Pancreas (tissue), 10 donors: ENCODE measurements at regions not wholly inside any gene's neighbourhood (a gene's known extent, or its start where the extent isn't known, plus 50 kb on each side); places are given as distances from the start of the nearest gene placed in this dataset.
A peak's percentile ranks its signal among the peaks of the same experiment; 100 is the strongest.

Experiments used
- ATAC-seq, 4 donors: fragments of 200-7000 bp; cut with Tn5 transposase; one replicate each; pipeline versions ENCODE4 v1.8.0 to v1.9.1; 2020; ENCODE audit warnings: mild to moderate bottlenecking in 4 of 4, moderate library complexity in 4 of 4
- DNase-seq, 6 donors: peaks; one replicate each; pipeline ENCODE4 v3.0.0-alpha.2; 2020
- FAIRE-seq: peaks from 2 replicates; lab custom pipeline; 2012; peaks lifted over from hg19 to GRCh38; lab: Jason Lieb, UNC
- H3K27ac ChIP-seq, 4 donors: fragments of 200-600 bp; sonication (generic); 1 replicate in 3 of 4; 2 replicates in 1 of 4; pipeline versions ENCODE4 v1.5.0 to v1.8.0; 2020
- H3K27me3 ChIP-seq, 4 donors: fragments of 200-600 bp; one replicate each; pipeline ENCODE4 v1.8.0; 2021
- H3K36me3 ChIP-seq, 3 donors: fragments of 200-600 bp; sonication (generic) in 1 of 3; one replicate each; pipeline versions ENCODE4 v1.5.0 to v1.8.0; 2020 to 2021
- H3K4me1 ChIP-seq, 3 donors: fragments of 200-600 bp; one replicate each; pipeline ENCODE4 v1.8.0; 2021
- H3K4me3 ChIP-seq, 4 donors: fragments of 200-600 bp; sonication (generic) in 2 of 4; one replicate each; pipeline versions ENCODE4 v1.5.0 to v1.8.0; 2020 to 2021
- H3K9me3 ChIP-seq, 4 donors: fragments of 200-600 bp; one replicate each; pipeline ENCODE4 v1.8.0; 2021
- WGBS, 2 donors: extraction: QIAGEN DNeasy Blood & Tissue Kit; methylation state at CpG; one replicate each; pipeline ENCODE4 v1.1.7; 2013; 5-methylcytosine and 5-hydroxymethylcytosine counted together
- intact Hi-C, 3 donors: fragments of 100-400 bp; cut with DNase I; formaldehyde crosslinking; loops; one replicate each; pipeline versions ENCODE4 v1.11.1 to v1.14.2; 2022
- TF ChIP-seq, protein P1 (sequence below), 4 donors: fragments of 200-600 bp; sonication (generic) in 3 of 4; IDR thresholded peaks; one replicate each; pipeline versions ENCODE4 v1.5.0 to v1.8.0; 2021; ENCODE audit warnings: antibody characterized with exemption in 4 of 4
- donor health status: healthy with polysubstance abuse.
- donor health status: DM: no; HTN: no; CAD: no; lungs with moderate emphysema.
- donor health status: DM: no; HTN: no; CAD: no.
- donor health status: control.
- donor health status: control.
- donor health status: Bipolar disorder and iron deficiency.
- donor health status: DM: yes; HTN: yes; CAD: no.
- donor health status: DM: no; HTN: no; CAD: no.
- donor health status: DM: no; HTN: no; CAD: no.
- donor health status: DM: yes; HTN: yes; CAD: no.

DNA sequence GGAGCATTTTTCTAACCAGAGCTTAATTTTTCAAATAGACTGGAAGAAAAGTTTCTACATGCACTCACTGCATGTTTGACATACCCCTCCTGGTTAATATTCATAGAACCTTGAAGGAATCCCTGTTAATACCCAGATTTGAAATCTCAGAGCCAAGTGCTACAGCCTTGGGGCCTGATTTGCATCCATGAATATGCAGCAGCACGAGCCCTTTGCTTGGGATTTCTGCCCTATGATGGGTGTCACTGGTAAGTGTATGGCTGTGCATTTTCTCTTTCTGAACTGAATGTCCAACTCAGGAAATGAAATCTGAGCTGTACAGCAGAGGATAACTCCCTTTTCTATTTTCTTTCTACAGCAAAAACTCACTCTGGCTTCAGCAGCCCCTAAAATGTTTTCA is 1157.5 kb downstream of the XPNPEP1 start:
- H3K4me1 ChIP-seq, result no peaks in the 10 kb centered on the region
- H3K4me3 ChIP-seq, result no peak overlapping the region
- H3K9me3 ChIP-seq, result no peaks in the 10 kb centered on the region
- TF ChIP-seq, protein P1, sequence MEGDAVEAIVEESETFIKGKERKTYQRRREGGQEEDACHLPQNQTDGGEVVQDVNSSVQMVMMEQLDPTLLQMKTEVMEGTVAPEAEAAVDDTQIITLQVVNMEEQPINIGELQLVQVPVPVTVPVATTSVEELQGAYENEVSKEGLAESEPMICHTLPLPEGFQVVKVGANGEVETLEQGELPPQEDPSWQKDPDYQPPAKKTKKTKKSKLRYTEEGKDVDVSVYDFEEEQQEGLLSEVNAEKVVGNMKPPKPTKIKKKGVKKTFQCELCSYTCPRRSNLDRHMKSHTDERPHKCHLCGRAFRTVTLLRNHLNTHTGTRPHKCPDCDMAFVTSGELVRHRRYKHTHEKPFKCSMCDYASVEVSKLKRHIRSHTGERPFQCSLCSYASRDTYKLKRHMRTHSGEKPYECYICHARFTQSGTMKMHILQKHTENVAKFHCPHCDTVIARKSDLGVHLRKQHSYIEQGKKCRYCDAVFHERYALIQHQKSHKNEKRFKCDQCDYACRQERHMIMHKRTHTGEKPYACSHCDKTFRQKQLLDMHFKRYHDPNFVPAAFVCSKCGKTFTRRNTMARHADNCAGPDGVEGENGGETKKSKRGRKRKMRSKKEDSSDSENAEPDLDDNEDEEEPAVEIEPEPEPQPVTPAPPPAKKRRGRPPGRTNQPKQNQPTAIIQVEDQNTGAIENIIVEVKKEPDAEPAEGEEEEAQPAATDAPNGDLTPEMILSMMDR (IDR thresholded peaks at IDR 0.05), result no peak
- intact Hi-C loops, result no loop called here
- ATAC-seq (no peak), DNase-seq (no peak), FAIRE-seq (no peak)
- no peaks in the 10 kb centered on the region for H3K27me3 ChIP-seq
- WGBS, 2 donors, result 47 to 59% methylated on average over 1 of the region's 1 CpG
- no peaks in the 10 kb centered on the region for H3K36me3 ChIP-seq
- H3K27ac ChIP-seq, result no peak overlapping the region

DNA sequence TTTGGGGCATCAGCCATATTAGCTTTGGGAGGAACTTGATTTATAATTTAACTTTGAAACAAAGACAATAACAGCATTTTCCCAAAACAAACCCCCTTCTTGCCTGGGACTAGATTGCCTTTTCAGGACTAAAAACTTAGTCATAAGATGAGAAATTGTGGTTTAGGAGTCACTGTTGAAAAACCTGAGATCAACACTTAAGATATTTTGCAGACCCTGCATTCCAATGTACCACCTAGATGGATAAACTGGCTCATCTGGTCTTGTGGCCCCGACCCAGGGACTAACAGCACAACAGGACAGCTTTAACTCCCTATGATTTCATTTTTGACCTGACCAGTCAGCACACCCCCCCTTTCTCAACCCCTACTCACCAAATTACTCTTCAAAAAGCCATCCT is 1165.4 kb downstream of the XPNPEP1 start:
- no peak for FAIRE-seq
- intact Hi-C loops, result no loop called here
- TF ChIP-seq, protein P1 (IDR thresholded peaks at IDR 0.05), result no peak

DNA sequence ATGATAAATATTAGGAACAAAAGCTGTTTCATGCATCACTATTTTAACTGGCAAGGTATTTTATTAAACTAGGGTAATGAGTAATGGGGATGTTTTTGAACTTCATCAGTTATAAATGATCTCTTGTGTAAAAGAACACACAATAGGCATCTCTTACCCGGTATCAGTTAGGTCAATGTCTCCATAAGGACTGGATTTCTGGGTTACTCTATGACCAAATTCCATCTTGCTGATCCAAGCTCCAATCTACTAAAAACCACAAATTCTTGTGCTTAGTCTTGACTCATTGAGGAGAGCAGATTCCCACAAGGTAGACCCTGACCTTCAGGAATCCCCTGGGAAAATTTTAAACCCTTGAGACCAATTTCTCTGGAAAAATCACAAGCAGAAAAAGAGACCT is 1167.7 kb downstream of the XPNPEP1 start:
- H3K9me3 ChIP-seq, result no peaks in the 10 kb centered on the region
- no peaks in the 10 kb centered on the region for H3K27me3 ChIP-seq
- H3K36me3 ChIP-seq, result no peaks in the 10 kb centered on the region
- no peak for DNase-seq
- WGBS, 2 donors, result 22 to 40% methylated on average over 1 of the region's 1 CpG
- ATAC-seq, result no peak
- FAIRE-seq, result no peak
- intact Hi-C loops, result no loop called here
- H3K4me1 ChIP-seq, result no peaks in the 10 kb centered on the region
- H3K4me3 ChIP-seq, result no peak overlapping the region
- TF ChIP-seq, protein P1 (IDR thresholded peaks at IDR 0.05), result no peak
- H3K27ac ChIP-seq, result no peak overlapping the region

More for the DNA sequence above, 1165.4 kb downstream of the XPNPEP1 start:
- Histone ChIP-seq H3K36me3 (no peaks in the 10 kb centered on the region), H3K27ac (no peak overlapping the region), H3K4me1 (no peaks in the 10 kb centered on the region), H3K4me3 (no peak overlapping the region), H3K9me3 (no peaks in the 10 kb centered on the region), H3K27me3 (no peaks in the 10 kb centered on the region)
- WGBS, 2 donors, result 63 to 65% methylated on average over 1 of the region's 1 CpG
- DNase-seq (no peak), ATAC-seq (no peak)

DNA sequence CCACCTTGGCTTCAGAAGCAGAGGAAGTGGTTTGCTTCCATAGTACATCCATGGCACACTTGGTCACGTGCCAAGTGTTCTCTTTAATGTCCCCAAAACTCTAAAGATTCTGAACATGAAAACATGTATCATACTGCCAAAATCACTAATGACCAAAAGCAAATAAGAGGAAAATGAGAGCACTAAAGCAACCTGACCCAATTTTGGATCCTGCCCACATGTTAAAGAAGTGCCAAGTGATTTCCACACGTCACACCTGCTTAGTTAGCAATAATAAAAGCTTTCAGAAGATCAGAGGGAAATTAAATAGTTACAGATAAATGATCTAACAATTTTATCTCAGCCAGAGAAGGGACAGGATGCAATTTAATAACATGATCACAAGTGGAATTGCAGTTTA is 1170.0 kb downstream of the XPNPEP1 start:
- Histone ChIP-seq H3K4me3 (no peak overlapping the region), H3K36me3 (no peaks in the 10 kb centered on the region), H3K4me1 (no peaks in the 10 kb centered on the region), H3K27me3 (no peaks in the 10 kb centered on the region), H3K9me3 (no peaks in the 10 kb centered on the region), H3K27ac (no peak overlapping the region)
- WGBS, 2 donors, result 15 to 17% methylated on average over 2 of the region's 2 CpGs
- FAIRE-seq (no peak), ATAC-seq (peak in 1 of 4 donors; percentile 58), DNase-seq (peak in 1 of 6 donors; percentile 14)
- intact Hi-C loops, result no loop called here
- TF ChIP-seq, protein P1 (IDR thresholded peaks at IDR 0.05), result no peak

DNA sequence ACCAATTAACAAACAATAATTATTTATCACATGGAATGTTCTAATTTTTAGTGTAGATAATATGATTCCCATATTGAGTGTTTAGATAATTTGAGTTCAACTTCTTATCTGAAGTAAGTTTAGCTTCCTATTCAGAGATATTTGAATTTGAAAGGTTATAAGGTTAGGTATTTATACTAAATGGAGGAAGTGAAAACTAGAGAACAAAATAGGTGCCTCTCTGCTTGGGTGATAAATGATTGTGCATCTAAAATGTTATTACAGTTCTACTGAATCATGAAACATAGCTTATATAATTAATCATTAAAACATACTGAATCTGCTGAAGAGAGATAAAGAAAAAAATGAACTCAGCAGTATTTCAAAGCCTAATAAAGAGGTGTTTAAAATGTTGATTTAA is 1174.3 kb downstream of the XPNPEP1 start:
- no peak for ATAC-seq

More for the DNA sequence above, 1174.3 kb downstream of the XPNPEP1 start:
- Histone ChIP-seq H3K9me3 (no peaks in the 10 kb centered on the region), H3K4me3 (no peak overlapping the region), H3K27ac (no peak overlapping the region), H3K36me3 (no peaks in the 10 kb centered on the region), H3K27me3 (no peaks in the 10 kb centered on the region), H3K4me1 (no peaks in the 10 kb centered on the region)
- TF ChIP-seq, protein P1 (IDR thresholded peaks at IDR 0.05), result no peak
- FAIRE-seq (no peak), DNase-seq (no peak)
- intact Hi-C loops, result no loop called here
